ENCODE measurements at regions not wholly inside any gene's neighbourhood (a gene's known extent, or its start where the extent isn't known, plus 50 kb on each side); places are given as distances from the start of the nearest gene placed in this dataset.

DNA sequence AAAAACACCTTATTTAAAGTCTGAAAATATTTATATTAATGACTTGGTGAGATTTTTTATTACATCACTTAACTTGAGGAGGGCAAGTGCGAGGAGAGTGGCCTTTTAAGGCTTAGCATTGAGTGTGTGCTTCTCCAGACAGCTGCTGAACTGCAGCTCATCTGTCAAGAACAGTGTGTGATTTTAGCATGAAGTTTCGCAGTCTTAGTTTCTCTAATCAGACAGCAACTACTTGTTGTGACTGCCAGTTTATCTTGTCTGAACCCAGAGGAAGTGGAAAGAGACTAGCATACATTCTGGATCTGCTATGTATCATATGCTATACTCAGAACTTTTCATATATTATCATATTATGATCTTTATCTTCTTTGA lies 291.7 kb upstream of the ROPN1 start:
- no peak for DNase-seq (ENCODE audit: low read depth)
- no peak overlapping the region for H3K4me3 ChIP-seq (ENCODE audit: low read depth, low read length)
- TF ChIP-seq, protein P1, sequence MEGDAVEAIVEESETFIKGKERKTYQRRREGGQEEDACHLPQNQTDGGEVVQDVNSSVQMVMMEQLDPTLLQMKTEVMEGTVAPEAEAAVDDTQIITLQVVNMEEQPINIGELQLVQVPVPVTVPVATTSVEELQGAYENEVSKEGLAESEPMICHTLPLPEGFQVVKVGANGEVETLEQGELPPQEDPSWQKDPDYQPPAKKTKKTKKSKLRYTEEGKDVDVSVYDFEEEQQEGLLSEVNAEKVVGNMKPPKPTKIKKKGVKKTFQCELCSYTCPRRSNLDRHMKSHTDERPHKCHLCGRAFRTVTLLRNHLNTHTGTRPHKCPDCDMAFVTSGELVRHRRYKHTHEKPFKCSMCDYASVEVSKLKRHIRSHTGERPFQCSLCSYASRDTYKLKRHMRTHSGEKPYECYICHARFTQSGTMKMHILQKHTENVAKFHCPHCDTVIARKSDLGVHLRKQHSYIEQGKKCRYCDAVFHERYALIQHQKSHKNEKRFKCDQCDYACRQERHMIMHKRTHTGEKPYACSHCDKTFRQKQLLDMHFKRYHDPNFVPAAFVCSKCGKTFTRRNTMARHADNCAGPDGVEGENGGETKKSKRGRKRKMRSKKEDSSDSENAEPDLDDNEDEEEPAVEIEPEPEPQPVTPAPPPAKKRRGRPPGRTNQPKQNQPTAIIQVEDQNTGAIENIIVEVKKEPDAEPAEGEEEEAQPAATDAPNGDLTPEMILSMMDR (IDR thresholded peaks at IDR 0.05; ENCODE audit: insufficient read depth, low read depth, low read length, missing control alignments) = no peak

GRCh38 chr3:124288996-124289395 lies 297.1 kb upstream of the ROPN1 start:
- TF ChIP-seq, protein P1 (IDR thresholded peaks at IDR 0.05; ENCODE audit: insufficient read depth, low read depth, low read length, missing control alignments) = no peak
- no peak for DNase-seq (ENCODE audit: low read depth)

GRCh38 chr3:124291008-124291407 lies 299.1 kb upstream of the ROPN1 start:
- no peak overlapping the region for H3K4me3 ChIP-seq (ENCODE audit: low read depth, low read length)
- no peak for DNase-seq (ENCODE audit: low read depth)
- TF ChIP-seq, protein P1 (IDR thresholded peaks at IDR 0.05; ENCODE audit: insufficient read depth, low read depth, low read length, missing control alignments) = no peak

More at GRCh38 chr3:124288996-124289395, 297.1 kb upstream of the ROPN1 start:
- H3K4me3 ChIP-seq (ENCODE audit: low read depth, low read length) = no peak overlapping the region

- H3K4me3 ChIP-seq (ENCODE audit: low read depth, low read length) = no peak overlapping the region
- DNase-seq (ENCODE audit: low read depth) = no peak
- TF ChIP-seq, protein P1 (IDR thresholded peaks at IDR 0.05; ENCODE audit: insufficient read depth, low read depth, low read length, missing control alignments) = no peak
These were observed 300.4 kb upstream of the ROPN1 start for GRCh38 chr3:124292329-124292728.

- H3K4me3 ChIP-seq (ENCODE audit: low read depth, low read length) = no peak overlapping the region
- TF ChIP-seq, protein P1 (IDR thresholded peaks at IDR 0.05; ENCODE audit: insufficient read depth, low read depth, low read length, missing control alignments) = no peak
- no peak for DNase-seq (ENCODE audit: low read depth)
These were observed 301.7 kb upstream of the ROPN1 start for GRCh38 chr3:124293584-124293983.

DNA sequence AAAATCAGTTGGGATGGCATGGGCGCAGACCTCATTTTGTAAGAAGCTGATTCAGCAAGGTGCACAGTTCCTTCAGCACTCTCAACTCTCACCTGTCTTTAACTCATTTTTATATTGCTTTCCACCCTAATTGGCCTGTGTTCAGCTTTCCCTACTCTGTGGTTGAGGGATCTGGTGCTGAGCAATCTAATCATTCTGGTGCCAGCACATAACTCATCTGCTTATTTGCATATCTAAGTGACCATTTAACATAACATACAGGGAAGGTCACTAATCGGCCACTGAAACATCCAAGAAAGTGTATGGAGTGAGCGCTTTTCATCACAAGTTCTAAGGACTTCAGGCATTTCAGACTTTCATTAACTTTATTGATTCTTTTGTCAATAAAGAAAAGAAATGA lies 303.4 kb upstream of the ROPN1 start:
- TF ChIP-seq, protein P1 (IDR thresholded peaks at IDR 0.05; ENCODE audit: insufficient read depth, low read depth, low read length, missing control alignments) = no peak
- H3K4me3 ChIP-seq (ENCODE audit: low read depth, low read length) = no peak overlapping the region
- DNase-seq (ENCODE audit: low read depth) = no peak

GRCh38 chr3:124296406-124296805 lies 304.5 kb upstream of the ROPN1 start:
- peak; percentile 7 for DNase-seq (ENCODE audit: low read depth)
- TF ChIP-seq, protein P1 (IDR thresholded peaks at IDR 0.05; ENCODE audit: insufficient read depth, low read depth, low read length, missing control alignments) = no peak
- H3K4me3 ChIP-seq (ENCODE audit: low read depth, low read length) = no peak overlapping the region
